Endothelial cell of umbilical vein (primary cell): ENCODE measurements at regions not wholly inside any gene's neighbourhood (a gene's known extent, or its start where the extent isn't known, plus 50 kb on each side); places are given as distances from the start of the nearest gene placed in this dataset.

Experiments
- EZH2 ChIP-seq: IDR thresholded peaks from 2 replicates; pipeline ENCODE4 v1.6.1; 2012; ENCODE audit warnings: borderline replicate concordance, low read depth, mild to moderate bottlenecking, moderate library complexity, low read length, inconsistent platforms; ENCODE audit not compliant: severe bottlenecking
- GATA2 ChIP-seq: IDR thresholded peaks from 2 replicates; pipeline ENCODE4 v1.7.0; 2011; ENCODE audit warnings: low read depth, mild to moderate bottlenecking, moderate library complexity, mixed read lengths, low read length; ENCODE audit not compliant: insufficient read length, insufficient read depth
- MYC ChIP-seq: IDR thresholded peaks from one replicate; pipeline ENCODE4 v1.6.1; 2011; ENCODE audit warnings: mild to moderate bottlenecking, low read depth, low read length
- POLR2A ChIP-seq: IDR thresholded peaks from 2 replicates; pipeline ENCODE4 v1.6.1; 2012; ENCODE audit warnings: low read depth, mild to moderate bottlenecking, control low read depth, low read length
- POLR2AphosphoS5 ChIP-seq: IDR thresholded peaks from 2 replicates; pipeline ENCODE4 v1.6.1; 2012; ENCODE audit warnings: low read depth, mild to moderate bottlenecking, control low read depth, low read length, moderate library complexity; ENCODE audit not compliant: insufficient read depth
- TF ChIP-seq, protein P1 (sequence below), 2 donors: IDR thresholded peaks; 1 replicate in 1 of 2; 2 replicates in 1 of 2; pipeline ENCODE4 v1.5.1; 2011; ENCODE audit warnings: low read length in 2 of 2, mild to moderate bottlenecking in 2 of 2, moderate library complexity in 2 of 2, control low read depth in 1 of 2, inconsistent platforms in 1 of 2, low read depth in 1 of 2; ENCODE audit not compliant: insufficient read depth in 1 of 2; ENCODE audit errors: extremely low read depth in 1 of 2

DNA sequence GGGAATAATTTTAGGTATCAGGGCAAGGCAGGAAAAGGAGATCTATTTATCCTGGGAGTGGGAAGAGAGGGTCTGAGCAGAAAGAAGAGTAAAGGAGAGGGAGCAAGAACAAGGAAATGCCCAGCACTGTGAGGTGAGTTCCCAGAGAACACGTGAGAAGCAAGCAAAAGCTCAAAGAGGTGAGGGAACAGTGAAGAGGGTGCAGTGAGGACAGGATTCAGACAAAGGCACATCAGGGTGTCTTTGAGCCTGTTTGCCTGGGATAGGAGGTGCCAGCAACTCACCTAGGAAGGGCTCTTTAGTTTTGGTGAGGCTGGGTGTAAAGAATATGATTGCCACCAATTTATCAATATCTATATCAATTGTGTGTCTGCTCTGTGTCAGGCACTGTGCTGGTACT lies 88.9 kb upstream of the NRXN3 start:
- TF ChIP-seq POLR2AphosphoS5, result no peak
- no peak for TF ChIP-seq POLR2A
- TF ChIP-seq, protein P1, sequence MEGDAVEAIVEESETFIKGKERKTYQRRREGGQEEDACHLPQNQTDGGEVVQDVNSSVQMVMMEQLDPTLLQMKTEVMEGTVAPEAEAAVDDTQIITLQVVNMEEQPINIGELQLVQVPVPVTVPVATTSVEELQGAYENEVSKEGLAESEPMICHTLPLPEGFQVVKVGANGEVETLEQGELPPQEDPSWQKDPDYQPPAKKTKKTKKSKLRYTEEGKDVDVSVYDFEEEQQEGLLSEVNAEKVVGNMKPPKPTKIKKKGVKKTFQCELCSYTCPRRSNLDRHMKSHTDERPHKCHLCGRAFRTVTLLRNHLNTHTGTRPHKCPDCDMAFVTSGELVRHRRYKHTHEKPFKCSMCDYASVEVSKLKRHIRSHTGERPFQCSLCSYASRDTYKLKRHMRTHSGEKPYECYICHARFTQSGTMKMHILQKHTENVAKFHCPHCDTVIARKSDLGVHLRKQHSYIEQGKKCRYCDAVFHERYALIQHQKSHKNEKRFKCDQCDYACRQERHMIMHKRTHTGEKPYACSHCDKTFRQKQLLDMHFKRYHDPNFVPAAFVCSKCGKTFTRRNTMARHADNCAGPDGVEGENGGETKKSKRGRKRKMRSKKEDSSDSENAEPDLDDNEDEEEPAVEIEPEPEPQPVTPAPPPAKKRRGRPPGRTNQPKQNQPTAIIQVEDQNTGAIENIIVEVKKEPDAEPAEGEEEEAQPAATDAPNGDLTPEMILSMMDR (IDR thresholded peaks at IDR 0.05; ENCODE audit: extremely low read depth in 1 of 2, insufficient read depth in 1 of 2, low read depth in 1 of 2, low read length in 2 of 2), result no peak
- TF ChIP-seq EZH2, result no peak
- no peak for TF ChIP-seq MYC
- TF ChIP-seq GATA2, result no peak
